C4-2B (cell line): ENCODE measurements at regions not wholly inside any gene's neighbourhood (a gene's known extent, or its start where the extent isn't known, plus 50 kb on each side); places are given as distances from the start of the nearest gene placed in this dataset.

Experiments
- H3K27ac ChIP-seq: fragments of 450-650 bp; 2 replicates; pipeline ENCODE4 v1.5.1; 2017
- CTCF ChIP-seq: fragments of 450-650 bp; conservative IDR thresholded peaks from 2 replicates; pipeline ENCODE4 v1.5.1; 2017; ENCODE audit warnings: mild to moderate bottlenecking
- ZFX ChIP-seq: fragments of 450-650 bp; IDR thresholded peaks from 2 replicates; pipeline ENCODE4 v1.6.1; 2017

GRCh38 chr1:116257836-116258235, 115.2 kb upstream of the ATP1A1 start:
- TF ChIP-seq ZFX, result no peak
- no peak for TF ChIP-seq CTCF
- H3K27ac ChIP-seq, result no peak overlapping the region

DNA sequence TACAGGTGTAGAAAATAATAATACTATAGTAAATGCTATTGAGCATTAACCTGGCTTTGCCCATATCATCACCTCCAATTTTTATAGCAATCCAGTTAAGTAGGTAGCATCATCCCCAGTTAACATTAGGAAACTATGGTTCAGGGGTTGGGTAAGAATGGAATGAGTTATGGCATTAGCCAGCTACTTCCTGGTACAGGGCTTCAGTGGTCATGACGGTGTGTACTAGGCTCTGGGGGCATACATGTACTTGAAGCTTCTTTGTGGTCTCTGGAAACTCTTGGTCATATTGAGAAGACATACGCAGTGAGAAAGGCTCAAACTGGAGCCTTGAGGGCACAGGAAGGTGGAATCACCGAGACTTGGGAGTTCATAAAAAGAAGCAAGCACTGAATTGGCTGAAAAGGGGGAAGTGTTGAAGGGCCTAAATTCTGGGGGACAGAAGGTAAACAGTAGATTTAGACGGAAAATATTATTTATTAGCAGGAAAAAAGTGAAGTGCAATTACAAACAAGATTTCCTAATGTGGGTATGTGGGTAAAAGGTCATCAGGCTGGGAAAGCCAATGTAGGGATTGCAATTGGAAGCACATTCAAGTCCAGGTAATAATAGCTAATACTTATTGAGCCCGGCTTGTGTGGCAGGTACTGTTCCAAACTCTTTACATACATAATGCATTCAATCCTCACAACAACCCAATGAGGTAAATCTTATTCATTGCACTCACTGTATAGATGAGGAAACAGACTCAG, 114.2 kb upstream of the ATP1A1 start:
- H3K27ac ChIP-seq, result no peak overlapping the region
- TF ChIP-seq ZFX (no peak), CTCF (no peak)

DNA sequence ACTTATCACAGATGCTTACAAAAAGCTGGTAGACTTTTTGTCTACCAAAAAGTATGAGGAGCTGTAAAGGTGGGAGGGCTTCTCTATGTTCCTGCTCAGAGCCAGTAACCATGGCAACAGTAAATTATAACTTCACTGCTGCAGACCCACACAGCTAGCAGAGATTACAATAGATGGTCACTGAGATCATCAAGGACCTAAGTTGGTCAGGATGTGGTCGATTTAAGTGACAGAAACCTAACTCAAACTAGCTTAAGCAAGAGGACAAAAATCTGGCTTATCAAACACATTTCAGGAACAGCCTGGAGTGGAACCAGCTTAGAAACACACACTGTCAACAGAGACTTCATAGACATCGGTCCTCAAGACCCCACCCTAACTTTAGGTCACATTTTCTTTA, 113.4 kb upstream of the ATP1A1 start:
- no peak for TF ChIP-seq ZFX
- no peak for TF ChIP-seq CTCF
- H3K27ac ChIP-seq, result no peak overlapping the region

GRCh38 chr1:116260115-116260514, 112.9 kb upstream of the ATP1A1 start:
- H3K27ac ChIP-seq, result no peak overlapping the region
- TF ChIP-seq CTCF (no peak), ZFX (no peak)

DNA sequence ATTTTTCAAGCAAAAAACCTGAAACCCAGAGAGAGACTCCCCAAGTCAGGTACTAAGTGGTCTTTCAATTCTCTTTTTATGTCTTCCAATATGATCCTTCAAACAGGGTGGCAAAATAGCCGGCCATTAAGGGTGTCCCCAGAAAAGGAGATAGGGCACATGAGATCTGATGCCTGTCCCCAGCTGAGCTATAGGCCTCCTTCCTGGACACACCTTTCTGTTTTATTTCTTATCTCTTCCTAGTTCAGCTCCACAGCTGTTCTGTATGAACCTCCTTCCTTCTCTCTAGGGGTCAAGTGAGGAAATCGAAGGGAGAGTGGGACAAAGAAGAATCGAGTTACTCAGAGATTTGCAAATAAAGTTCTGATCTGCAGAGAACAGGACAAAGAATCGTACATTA, 112.4 kb upstream of the ATP1A1 start:
- H3K27ac ChIP-seq, result no peak overlapping the region
- TF ChIP-seq CTCF (no peak), ZFX (no peak)

DNA sequence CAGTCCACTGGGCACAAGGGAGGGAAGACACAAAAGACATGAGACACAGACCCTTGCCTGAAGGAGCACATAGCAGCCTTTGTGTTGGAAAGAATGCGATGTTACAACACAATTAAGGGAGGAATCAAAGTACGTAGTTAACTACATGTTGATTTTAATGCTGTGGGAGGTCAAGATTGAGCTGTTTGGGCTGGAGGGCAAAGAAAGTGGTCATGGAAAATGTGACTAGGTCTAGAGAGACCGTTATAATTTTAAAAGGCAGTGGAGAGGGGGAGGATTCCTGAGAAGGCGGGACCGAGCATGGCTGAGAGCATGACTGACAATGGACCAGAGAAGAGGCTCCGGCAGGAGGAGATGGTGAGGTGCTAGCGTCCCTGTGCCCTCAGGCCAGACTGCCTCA, 111.8 kb upstream of the ATP1A1 start:
- no peak overlapping the region for H3K27ac ChIP-seq
- TF ChIP-seq ZFX (no peak), CTCF (no peak)

DNA sequence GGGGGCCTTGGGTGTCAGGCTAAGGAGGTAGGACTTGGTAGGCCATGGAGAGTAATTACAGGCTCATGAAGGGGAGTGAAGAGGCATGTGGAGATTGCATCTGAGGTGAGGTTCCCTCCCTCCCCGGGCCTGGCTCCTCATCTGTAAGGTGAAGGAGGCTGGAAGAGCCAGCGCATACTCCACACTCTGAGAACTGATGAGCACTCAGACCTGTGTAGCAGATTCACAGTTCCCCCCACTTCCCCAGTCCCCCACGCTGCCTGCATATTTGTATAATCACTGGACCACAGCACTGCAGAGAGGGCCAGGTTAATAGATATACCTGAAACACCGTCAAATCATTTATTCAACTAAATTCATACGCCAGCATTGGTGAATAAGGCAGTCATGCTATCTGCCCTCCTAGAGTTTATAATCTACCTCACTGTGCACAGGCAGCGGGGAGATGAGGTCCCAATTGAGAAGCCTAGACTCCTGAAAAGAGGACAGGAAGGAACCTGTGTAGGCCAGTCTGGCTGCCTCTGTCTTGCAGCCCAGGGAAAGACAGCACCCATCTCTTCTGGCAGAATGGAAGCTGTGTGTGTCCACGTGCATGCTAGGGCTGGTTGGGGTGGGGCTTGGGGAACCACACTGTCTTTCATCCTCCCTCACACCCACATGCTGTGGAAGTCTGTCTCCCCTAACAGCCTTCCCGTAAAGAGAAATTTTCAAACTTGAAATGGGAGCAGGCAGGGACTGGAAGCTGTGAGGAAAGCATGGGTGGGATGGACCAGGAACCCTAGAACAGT, 110.6 kb upstream of the ATP1A1 start:
- no peak for TF ChIP-seq CTCF
- no peak for TF ChIP-seq ZFX

More for the DNA sequence above, 110.6 kb upstream of the ATP1A1 start:
- no peak overlapping the region for H3K27ac ChIP-seq
